Liver (tissue), 3 donors: ENCODE measurements at regions not wholly inside any gene's neighbourhood (a gene's known extent, or its start where the extent isn't known, plus 50 kb on each side); places are given as distances from the start of the nearest gene placed in this dataset.

ENCODE experiments used
- GABPA ChIP-seq, 2 donors: IDR thresholded peaks in 1 of 2; conservative IDR thresholded peaks in 1 of 2; 2 replicates each; pipeline ENCODE4 v1.6.1; 2016; ENCODE audit warnings: antibody characterized with exemption in 2 of 2, mild to moderate bottlenecking in 1 of 2, moderate library complexity in 1 of 2
- HNF4G ChIP-seq: IDR thresholded peaks from 2 replicates; pipeline ENCODE4 v1.6.1; 2016; ENCODE audit warnings: antibody characterized with exemption
- JUND ChIP-seq, 2 donors: IDR thresholded peaks; 2 replicates each; pipeline ENCODE4 v1.6.1; 2016; ENCODE audit warnings: antibody characterized with exemption in 2 of 2
- YY1 ChIP-seq: IDR thresholded peaks from 2 replicates; pipeline ENCODE4 v1.6.1; 2016; ENCODE audit warnings: antibody characterized with exemption, mild to moderate bottlenecking
- ZBTB33 ChIP-seq: IDR thresholded peaks from 2 replicates; pipeline ENCODE4 v1.6.1; 2016; ENCODE audit warnings: antibody characterized with exemption
- TF ChIP-seq, protein P1 (sequence below): fragments of 150-350 bp; IDR thresholded peaks from 2 replicates; pipeline ENCODE4 v1.5.1; 2017; ENCODE audit warnings: improper control_type of control experiment, low read depth, low read length; ENCODE audit not compliant: missing input control
- TF ChIP-seq, protein P2 (sequence below): IDR thresholded peaks from 2 replicates; pipeline ENCODE4 v1.6.1; 2016; ENCODE audit warnings: antibody characterized with exemption
- TF ChIP-seq, protein P3 (sequence below): IDR thresholded peaks from 2 replicates; pipeline ENCODE4 v1.6.1; 2016; ENCODE audit warnings: antibody characterized with exemption, mild to moderate bottlenecking
- donor health status: healthy.
- donor health status: healthy.

DNA sequence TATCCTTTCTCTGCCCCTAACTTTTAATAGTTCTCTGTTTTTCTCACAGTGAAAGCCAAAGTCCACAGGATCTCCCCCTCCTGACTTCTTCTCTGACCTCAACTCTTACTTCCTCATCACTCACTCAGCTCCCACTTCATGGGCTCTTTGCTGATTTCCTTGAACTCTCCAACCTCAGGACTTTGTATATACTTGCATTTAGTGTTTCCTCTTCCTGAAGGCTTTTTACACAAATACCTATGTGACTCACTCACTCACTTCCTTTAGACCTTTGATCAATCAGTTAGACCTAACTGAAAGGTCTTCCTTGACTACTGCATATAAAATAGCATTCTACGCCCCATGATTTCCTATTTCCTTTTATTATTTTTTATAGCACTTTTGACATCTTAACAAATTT lies 233.1 kb upstream of the MEX3C start:
- TF ChIP-seq, protein P1, sequence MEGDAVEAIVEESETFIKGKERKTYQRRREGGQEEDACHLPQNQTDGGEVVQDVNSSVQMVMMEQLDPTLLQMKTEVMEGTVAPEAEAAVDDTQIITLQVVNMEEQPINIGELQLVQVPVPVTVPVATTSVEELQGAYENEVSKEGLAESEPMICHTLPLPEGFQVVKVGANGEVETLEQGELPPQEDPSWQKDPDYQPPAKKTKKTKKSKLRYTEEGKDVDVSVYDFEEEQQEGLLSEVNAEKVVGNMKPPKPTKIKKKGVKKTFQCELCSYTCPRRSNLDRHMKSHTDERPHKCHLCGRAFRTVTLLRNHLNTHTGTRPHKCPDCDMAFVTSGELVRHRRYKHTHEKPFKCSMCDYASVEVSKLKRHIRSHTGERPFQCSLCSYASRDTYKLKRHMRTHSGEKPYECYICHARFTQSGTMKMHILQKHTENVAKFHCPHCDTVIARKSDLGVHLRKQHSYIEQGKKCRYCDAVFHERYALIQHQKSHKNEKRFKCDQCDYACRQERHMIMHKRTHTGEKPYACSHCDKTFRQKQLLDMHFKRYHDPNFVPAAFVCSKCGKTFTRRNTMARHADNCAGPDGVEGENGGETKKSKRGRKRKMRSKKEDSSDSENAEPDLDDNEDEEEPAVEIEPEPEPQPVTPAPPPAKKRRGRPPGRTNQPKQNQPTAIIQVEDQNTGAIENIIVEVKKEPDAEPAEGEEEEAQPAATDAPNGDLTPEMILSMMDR = no peak
- TF ChIP-seq, protein P2, sequence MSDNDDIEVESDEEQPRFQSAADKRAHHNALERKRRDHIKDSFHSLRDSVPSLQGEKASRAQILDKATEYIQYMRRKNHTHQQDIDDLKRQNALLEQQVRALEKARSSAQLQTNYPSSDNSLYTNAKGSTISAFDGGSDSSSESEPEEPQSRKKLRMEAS = no peak
- TF ChIP-seq ZBTB33 (no peak), HNF4G (no peak), GABPA (IDR thresholded peaks at IDR 0.05 in 1 of 2, conservative IDR thresholded peaks at IDR 0.05 in 1 of 2) (no peak), YY1 (no peak), JUND (IDR thresholded peaks at IDR 0.05) (no peak)
- TF ChIP-seq, protein P3, sequence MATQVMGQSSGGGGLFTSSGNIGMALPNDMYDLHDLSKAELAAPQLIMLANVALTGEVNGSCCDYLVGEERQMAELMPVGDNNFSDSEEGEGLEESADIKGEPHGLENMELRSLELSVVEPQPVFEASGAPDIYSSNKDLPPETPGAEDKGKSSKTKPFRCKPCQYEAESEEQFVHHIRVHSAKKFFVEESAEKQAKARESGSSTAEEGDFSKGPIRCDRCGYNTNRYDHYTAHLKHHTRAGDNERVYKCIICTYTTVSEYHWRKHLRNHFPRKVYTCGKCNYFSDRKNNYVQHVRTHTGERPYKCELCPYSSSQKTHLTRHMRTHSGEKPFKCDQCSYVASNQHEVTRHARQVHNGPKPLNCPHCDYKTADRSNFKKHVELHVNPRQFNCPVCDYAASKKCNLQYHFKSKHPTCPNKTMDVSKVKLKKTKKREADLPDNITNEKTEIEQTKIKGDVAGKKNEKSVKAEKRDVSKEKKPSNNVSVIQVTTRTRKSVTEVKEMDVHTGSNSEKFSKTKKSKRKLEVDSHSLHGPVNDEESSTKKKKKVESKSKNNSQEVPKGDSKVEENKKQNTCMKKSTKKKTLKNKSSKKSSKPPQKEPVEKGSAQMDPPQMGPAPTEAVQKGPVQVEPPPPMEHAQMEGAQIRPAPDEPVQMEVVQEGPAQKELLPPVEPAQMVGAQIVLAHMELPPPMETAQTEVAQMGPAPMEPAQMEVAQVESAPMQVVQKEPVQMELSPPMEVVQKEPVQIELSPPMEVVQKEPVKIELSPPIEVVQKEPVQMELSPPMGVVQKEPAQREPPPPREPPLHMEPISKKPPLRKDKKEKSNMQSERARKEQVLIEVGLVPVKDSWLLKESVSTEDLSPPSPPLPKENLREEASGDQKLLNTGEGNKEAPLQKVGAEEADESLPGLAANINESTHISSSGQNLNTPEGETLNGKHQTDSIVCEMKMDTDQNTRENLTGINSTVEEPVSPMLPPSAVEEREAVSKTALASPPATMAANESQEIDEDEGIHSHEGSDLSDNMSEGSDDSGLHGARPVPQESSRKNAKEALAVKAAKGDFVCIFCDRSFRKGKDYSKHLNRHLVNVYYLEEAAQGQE = no peak
